ENCODE measurements at regions not wholly inside any gene's neighbourhood (a gene's known extent, or its start where the extent isn't known, plus 50 kb on each side); places are given as distances from the start of the nearest gene placed in this dataset.

DNA sequence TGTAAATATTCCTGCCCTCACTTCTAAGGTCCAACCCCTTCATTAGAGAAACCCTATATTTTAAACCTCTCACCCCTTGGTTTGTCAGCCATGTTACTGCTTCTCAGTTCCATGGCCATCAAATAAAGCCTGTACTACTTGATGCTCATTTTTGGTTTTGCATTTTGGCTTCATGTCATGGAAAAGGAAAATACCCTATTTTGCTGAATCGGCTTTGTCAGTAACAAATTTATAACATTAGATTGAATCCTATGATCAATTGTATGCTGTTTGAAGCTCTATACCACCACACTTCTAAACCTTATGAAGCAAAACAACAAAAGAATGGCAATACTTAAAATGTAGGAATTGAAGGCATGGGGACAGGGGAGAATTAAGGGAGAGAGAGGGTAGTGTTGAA lies 333.1 kb downstream of the ETV1 start (continued):
- TF ChIP-seq, protein P1, sequence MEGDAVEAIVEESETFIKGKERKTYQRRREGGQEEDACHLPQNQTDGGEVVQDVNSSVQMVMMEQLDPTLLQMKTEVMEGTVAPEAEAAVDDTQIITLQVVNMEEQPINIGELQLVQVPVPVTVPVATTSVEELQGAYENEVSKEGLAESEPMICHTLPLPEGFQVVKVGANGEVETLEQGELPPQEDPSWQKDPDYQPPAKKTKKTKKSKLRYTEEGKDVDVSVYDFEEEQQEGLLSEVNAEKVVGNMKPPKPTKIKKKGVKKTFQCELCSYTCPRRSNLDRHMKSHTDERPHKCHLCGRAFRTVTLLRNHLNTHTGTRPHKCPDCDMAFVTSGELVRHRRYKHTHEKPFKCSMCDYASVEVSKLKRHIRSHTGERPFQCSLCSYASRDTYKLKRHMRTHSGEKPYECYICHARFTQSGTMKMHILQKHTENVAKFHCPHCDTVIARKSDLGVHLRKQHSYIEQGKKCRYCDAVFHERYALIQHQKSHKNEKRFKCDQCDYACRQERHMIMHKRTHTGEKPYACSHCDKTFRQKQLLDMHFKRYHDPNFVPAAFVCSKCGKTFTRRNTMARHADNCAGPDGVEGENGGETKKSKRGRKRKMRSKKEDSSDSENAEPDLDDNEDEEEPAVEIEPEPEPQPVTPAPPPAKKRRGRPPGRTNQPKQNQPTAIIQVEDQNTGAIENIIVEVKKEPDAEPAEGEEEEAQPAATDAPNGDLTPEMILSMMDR (IDR thresholded peaks at IDR 0.05 in 2 of 3, conservative IDR thresholded peaks at IDR 0.05 in 1 of 3; ENCODE audit: control insufficient read depth in 2 of 3, extremely low read depth in 1 of 3, insufficient read depth in 1 of 3, low read depth in 3 of 3, low read length in 3 of 3) = no peak
- TF ChIP-seq EP300 (IDR thresholded peaks at IDR 0.05; ENCODE audit: borderline replicate concordance in 1 of 2, control insufficient read depth in 1 of 2, low read depth in 2 of 2, low read length in 2 of 2) = no peak
- no peak for TF ChIP-seq FOS (IDR thresholded peaks at IDR 0.05; ENCODE audit: borderline replicate concordance, extremely low read depth, insufficient read length)
- no peak for TF ChIP-seq JUNB (IDR thresholded peaks at IDR 0.05)
- TF ChIP-seq FOXM1 (IDR thresholded peaks at IDR 0.05; ENCODE audit: low read depth, low read length) = no peak
- no peak for TF ChIP-seq RFX5 (IDR thresholded peaks at IDR 0.05; ENCODE audit: low read depth, low read length)

DNA sequence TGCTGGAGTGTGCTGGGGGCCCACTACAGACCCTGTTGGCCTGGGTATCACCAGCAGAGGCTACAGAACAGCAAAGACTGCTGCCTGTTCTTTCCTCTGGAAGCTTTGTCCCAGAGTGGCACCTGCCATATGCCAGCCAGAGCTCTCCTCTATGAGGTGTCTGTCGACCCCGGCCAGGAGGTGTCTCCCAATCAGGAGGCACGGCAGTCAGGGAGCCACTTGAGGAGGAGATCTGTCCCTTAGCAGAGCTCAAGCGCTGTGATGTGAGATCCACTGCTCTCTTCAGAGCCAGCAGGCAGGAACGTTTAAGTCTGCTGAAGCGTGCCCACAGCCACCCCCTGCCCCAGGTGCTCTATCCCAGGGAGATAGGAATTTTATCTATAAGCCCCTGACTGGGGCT lies 316.2 kb downstream of the ETV1 start:
- RAD21 ChIA-PET (ENCODE audit: unreplicated experiment) = no interaction called here
- Histone ChIP-seq H3K36me3 (ENCODE audit: control insufficient read depth in 2 of 2, insufficient read depth in 2 of 2, low read length in 1 of 2) (no peaks in the 10 kb centered on the region), H3K4me3 (no peak overlapping the region), H4K20me1 (ENCODE audit: control insufficient read depth, insufficient read depth) (no peaks in the 10 kb centered on the region), H3K79me2 (ENCODE audit: control insufficient read depth, insufficient read depth, low read length) (no peaks in the 10 kb centered on the region), H3K4me1 (ENCODE audit: control insufficient read depth, insufficient read depth, low read length) (no peaks in the 10 kb centered on the region), H3K9ac (ENCODE audit: control insufficient read depth, insufficient read depth, low read length) (no peak overlapping the region), H3K4me2 (ENCODE audit: control insufficient read depth, insufficient read depth) (no peak overlapping the region), H2AFZ (ENCODE audit: control insufficient read depth, low read depth, low read length) (no peak overlapping the region), H3K9me3 (replicated peaks; ENCODE audit: control insufficient read depth, insufficient read depth, low read length) (no peaks in the 10 kb centered on the region), H3K27ac (ENCODE audit: control insufficient read depth, insufficient read depth) (no peak overlapping the region), H3K27me3 (replicated peaks in 1 of 2; ENCODE audit: control insufficient read depth in 2 of 2, insufficient read depth in 2 of 2, low read length in 1 of 2) (no peaks in the 10 kb centered on the region)
- DNase-seq (ENCODE audit: low read depth, low spot score) (no peak), ATAC-seq (no peak), FAIRE-seq (no peak)
- intact Hi-C loops (cut with micrococcal nuclease; ENCODE audit: unreplicated experiment) (no loop called here), in situ Hi-C loops (cut with MboI) (no loop called here)
- 15% methylated on average over 6 of the region's 6 CpGs for WGBS (ENCODE audit: insufficient coverage, insufficient replicate concordance, low lambda C conversion rate, missing lambda C conversion rate)
- BruUV-seq (replicated peaks) = no TSS peak
- SMC1A ChIA-PET (ENCODE audit: uncharacterized antibody, unreplicated experiment) = no interaction called here
- TF ChIP-seq, protein P2, sequence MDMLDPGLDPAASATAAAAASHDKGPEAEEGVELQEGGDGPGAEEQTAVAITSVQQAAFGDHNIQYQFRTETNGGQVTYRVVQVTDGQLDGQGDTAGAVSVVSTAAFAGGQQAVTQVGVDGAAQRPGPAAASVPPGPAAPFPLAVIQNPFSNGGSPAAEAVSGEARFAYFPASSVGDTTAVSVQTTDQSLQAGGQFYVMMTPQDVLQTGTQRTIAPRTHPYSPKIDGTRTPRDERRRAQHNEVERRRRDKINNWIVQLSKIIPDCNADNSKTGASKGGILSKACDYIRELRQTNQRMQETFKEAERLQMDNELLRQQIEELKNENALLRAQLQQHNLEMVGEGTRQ (IDR thresholded peaks at IDR 0.05; ENCODE audit: borderline replicate concordance, low read depth, low read length) = no peak
- TF ChIP-seq SIN3A (IDR thresholded peaks at IDR 0.05; ENCODE audit: low read depth, low read length) = no peak
- no peak for TF ChIP-seq POLR2A (IDR thresholded peaks at IDR 0.05; ENCODE audit: low read depth, low read length)
- TF ChIP-seq NR2C1 (IDR thresholded peaks at IDR 0.05) = no peak
- no peak for TF ChIP-seq RCOR1 (conservative IDR thresholded peaks at IDR 0.05; ENCODE audit: low read depth, low read length)
- TF ChIP-seq, protein P3, sequence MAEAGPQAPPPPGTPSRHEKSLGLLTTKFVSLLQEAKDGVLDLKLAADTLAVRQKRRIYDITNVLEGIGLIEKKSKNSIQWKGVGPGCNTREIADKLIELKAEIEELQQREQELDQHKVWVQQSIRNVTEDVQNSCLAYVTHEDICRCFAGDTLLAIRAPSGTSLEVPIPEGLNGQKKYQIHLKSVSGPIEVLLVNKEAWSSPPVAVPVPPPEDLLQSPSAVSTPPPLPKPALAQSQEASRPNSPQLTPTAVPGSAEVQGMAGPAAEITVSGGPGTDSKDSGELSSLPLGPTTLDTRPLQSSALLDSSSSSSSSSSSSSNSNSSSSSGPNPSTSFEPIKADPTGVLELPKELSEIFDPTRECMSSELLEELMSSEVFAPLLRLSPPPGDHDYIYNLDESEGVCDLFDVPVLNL (IDR thresholded peaks at IDR 0.05; ENCODE audit: low read depth, low read length) = no peak
- TF ChIP-seq EP300 (IDR thresholded peaks at IDR 0.05; ENCODE audit: borderline replicate concordance in 1 of 2, control insufficient read depth in 1 of 2, low read depth in 2 of 2, low read length in 2 of 2) = no peak
- no peak for TF ChIP-seq SMAD5 (IDR thresholded peaks at IDR 0.05; ENCODE audit: low read depth)
- CTCF ChIA-PET = no interaction called here
- POLR2A ChIA-PET = no interaction called here

Measured in GM12878 (cell line).